Gastroesophageal sphincter (tissue), 3 donors: ENCODE measurements at regions not wholly inside any gene's neighbourhood (a gene's known extent, or its start where the extent isn't known, plus 50 kb on each side); places are given as distances from the start of the nearest gene placed in this dataset.

ENCODE experiments used
- CTCF ChIP-seq, 4 experiments: fragments of 200-600 bp in 2 of 4; fragments of 450-650 bp in 2 of 4; sonication (generic) in 1 of 4; IDR thresholded peaks; one replicate each; pipeline ENCODE4 v1.5.1; 2017 to 2019; ENCODE audit warnings: antibody characterized with exemption in 4 of 4, mild to moderate bottlenecking in 2 of 4, moderate library complexity in 2 of 4
- EP300 ChIP-seq: sonication (generic); formaldehyde crosslinking; IDR thresholded peaks from one replicate; pipeline ENCODE4 v1.6.1; 2017; ENCODE audit warnings: antibody characterized with exemption, mild to moderate bottlenecking

GRCh38 chr2:58767828-58768714, 526.9 kb upstream of the FANCL start:
- TF ChIP-seq EP300 = no peak
- no peak for TF ChIP-seq CTCF (IDR thresholded peaks at IDR 0.05)
